DMS79 treated with DMSO at 0.1 percent for 48 hours (cell line): ENCODE measurements at regions not wholly inside any gene's neighbourhood (a gene's known extent, or its start where the extent isn't known, plus 50 kb on each side); places are given as distances from the start of the nearest gene placed in this dataset.
"Not testable (repeated sequence)": the region's sequence is repeated elsewhere in the genome, so short reads cannot be mapped to it uniquely, and the experiment has no call there.

Experiments
- DNase-seq: peaks from one replicate; lab custom pipeline; 2025; lab: John Stamatoyannopoulos, UW

- no peak for DNase-seq
Observed at GRCh38 chr6:12516070-12516469, 200.5 kb upstream of the PHACTR1 start.

- DNase-seq, result no peak
Observed at GRCh38 chr6:12522347-12522746, 194.2 kb upstream of the PHACTR1 start.

DNA sequence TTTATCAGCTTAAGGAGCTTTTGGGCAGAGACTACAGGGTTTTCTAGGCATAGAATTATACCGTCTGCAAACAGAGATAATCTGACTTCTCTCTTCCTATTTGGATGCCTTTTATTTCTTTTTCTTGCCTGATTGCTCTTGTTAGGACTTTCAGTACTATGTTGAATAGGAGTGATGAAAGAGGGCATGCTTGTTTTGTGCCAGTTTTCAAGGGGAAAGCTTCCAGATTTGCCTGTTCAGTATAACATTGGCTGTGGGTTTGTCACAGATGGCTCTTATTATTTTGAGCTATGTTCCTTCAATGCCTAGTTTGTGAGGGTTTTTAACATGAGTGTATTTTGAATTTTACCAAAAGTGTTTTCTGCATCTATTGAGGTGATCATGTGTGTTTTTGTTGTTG, 192.8 kb upstream of the PHACTR1 start:
- DNase-seq, result no peak

- DNase-seq, result no peak
Observed at GRCh38 chr6:12525276-12525675, 191.3 kb upstream of the PHACTR1 start.

DNA sequence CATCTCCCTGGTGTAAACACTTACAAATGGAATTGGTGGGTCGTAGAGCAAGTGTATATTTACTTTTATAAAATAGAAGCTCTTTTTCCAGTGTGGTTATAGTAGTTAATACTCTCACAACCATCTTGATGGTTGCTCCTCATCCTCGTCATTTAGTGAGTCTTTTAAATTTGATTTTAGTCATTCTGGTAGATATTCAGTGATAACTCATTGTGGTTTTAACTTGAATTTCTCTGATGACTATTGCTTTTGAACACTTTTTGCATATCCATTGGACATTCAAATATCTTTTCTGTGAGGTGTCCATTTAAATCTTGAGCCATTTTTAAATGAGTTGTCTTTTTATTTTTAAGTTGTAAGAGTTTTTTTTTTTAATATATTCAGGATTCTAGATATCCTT, 189.2 kb upstream of the PHACTR1 start:
- no peak for DNase-seq

DNA sequence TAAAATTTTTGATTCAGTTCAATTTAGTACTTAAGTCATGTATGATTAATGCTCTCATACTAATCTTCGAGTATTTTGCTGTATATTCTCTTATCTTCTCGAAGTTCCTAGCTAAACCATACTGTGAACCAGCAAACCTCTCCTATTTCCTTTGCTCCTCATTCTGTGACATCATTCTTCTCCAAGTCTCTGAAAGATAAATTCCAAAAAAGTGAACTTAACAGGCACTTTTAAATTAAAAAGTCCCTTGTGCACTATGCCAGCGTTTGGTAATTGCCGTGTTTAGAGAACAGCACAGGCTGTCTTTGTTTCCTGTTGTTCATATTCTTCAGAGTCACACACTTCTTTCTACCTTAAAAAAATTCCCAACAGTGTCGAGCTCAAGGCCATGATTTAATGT, 188.4 kb upstream of the PHACTR1 start:
- no peak for DNase-seq

- DNase-seq, result no peak
Observed at GRCh38 chr6:12528581-12529363, 187.8 kb upstream of the PHACTR1 start.

DNA sequence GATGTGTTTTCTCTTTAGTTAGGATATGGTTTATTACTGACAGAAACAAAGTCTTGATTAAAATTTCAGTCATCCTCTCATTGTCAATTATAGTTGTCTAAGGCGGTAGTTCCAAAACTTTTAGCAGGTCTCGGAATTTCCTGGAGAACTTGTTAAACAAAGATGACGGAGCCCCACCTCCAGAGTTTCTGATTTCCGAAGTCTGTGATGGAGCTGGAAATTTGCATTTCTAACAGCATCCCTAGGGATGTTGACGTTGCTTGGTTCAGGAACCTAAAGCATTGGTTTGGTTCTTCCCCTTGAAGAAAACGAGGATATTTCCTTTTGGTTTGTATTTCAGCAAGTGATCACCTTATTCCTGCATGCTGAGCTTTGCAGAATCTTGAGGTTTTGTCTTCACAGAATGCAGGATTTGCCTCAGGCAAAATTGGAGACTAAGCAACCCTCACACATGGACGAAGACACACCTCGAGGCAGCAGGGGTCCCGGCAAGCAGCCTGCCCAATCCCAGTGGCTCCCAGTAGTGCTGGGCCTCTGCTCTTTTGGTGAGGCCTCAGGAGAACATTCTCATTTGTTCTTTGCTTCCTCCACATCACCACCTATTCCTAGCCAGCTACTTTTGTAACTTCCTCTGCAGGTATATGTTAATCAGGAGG, 187.1 kb upstream of the PHACTR1 start:
- no peak for DNase-seq

DNA sequence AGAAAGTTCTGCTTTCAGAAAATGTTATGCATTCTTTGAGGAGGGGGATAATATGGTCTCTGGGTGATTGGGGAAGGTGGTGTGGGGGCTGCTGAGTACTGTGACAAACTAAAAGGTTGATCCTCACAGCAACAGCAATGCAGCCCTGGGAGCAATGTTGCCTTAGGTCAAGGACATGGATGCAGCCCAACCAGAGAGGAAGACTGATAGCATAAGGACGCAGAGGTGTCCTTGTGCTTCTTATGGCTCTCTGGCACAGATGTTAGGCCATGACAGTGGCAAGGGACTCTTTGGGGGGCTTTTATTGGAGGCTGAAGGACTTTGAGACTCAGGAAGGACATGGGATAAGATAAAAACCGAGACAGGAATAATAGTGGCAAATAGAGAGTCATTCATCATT, 186.2 kb upstream of the PHACTR1 start:
- DNase-seq, result no peak

- no peak for DNase-seq
Observed at GRCh38 chr6:12533586-12533985, 183.0 kb upstream of the PHACTR1 start.

GRCh38 chr6:12534069-12534853, 182.3 kb upstream of the PHACTR1 start:
- no peak for DNase-seq

DNA sequence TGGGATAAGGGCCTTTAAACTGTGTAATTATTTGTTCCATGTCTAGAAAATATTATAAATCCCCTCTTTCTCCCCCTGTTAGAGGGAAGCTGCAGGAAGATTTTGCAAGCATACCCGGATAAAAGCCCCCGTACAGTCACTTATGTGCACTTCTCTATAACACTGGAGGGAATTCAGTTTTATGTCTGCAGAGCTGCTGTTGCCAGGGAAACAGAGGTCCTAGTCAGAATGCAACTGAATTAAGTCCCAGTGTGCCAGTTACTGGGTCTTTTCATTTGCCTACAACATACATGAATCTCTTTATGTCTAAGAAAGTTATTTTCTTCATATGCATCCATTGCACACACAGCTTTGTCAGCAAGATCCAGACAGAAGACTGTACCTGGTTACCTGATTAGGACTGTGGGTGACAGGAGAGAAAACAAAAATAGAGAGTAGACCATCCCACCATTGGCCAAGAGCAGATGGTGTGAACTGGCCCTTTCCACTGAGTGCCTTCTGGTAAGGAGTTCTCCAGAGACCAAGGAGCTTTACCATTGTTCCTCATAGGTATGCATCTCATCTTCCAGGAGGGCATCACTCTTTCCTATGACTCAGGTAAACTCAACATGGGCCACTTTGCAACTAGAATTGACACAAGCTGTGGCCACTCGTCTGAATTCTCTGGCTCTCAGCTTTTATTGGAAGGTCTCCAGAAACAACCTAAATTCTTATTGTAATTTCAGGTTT, 180.8 kb upstream of the PHACTR1 start:
- no peak for DNase-seq

DNA sequence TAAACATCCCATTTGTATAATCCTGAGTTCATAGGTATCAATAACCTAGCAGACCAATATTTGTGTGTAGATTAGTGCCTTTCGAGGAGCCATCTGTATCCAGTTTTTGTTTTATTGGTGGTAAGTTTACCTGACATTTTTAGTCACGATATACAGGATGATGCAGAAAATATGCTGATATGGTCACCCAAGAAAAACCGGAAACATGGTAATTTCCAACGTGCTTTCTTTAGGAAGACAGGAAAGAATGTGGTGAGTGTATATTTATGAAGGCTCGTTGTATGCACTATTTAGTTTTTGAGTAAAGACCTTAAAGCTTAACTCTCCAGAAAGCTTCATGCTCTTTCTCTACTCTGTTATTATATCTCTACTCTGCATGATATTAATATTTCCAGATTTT, 180.2 kb upstream of the PHACTR1 start:
- DNase-seq, result no peak

DNA sequence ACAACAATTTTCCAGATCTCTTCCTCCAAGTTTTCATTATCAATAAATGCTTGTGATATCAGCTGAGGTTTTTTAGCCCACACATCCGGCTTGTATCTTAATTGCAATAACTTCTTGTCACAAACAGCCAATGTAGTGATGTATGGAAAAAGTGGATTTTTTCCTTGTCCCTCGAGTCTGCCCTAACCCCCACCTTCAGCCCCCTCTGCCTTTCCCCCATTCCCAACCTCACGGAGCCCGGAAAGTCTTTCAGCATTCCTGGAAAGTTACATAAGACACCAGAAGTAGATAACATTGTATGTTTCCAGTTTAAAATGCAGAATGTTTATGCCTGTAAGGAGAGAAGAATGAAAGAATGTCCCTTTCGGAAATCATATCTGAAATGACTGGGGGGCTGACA, 179.2 kb upstream of the PHACTR1 start:
- no peak for DNase-seq

- no peak for DNase-seq
Observed at GRCh38 chr6:12538881-12539357, 177.6 kb upstream of the PHACTR1 start.

GRCh38 chr6:12542319-12543115, 174.1 kb upstream of the PHACTR1 start:
- not testable (repeated sequence) for DNase-seq

DNA sequence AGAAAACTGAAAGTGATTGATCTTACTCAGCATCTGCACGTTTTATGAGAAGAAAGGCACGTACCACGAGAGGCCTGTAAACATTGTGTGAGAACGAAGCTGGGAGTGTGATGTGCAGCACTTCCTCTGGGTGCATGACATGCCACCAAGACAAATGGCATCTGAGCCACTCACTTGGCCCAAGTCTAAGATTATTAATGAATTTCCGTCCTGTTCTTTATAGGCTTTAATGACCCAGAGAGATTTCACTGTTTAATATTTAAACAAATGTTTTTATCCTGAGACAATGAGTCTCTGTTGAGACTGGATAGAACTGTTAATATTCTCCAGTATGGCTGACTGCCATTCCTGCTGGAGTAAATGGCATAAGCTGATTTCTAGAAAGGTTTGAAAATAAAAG, 172.6 kb upstream of the PHACTR1 start:
- no peak for DNase-seq

GRCh38 chr6:12544821-12545565, 171.6 kb upstream of the PHACTR1 start:
- no peak for DNase-seq

DNA sequence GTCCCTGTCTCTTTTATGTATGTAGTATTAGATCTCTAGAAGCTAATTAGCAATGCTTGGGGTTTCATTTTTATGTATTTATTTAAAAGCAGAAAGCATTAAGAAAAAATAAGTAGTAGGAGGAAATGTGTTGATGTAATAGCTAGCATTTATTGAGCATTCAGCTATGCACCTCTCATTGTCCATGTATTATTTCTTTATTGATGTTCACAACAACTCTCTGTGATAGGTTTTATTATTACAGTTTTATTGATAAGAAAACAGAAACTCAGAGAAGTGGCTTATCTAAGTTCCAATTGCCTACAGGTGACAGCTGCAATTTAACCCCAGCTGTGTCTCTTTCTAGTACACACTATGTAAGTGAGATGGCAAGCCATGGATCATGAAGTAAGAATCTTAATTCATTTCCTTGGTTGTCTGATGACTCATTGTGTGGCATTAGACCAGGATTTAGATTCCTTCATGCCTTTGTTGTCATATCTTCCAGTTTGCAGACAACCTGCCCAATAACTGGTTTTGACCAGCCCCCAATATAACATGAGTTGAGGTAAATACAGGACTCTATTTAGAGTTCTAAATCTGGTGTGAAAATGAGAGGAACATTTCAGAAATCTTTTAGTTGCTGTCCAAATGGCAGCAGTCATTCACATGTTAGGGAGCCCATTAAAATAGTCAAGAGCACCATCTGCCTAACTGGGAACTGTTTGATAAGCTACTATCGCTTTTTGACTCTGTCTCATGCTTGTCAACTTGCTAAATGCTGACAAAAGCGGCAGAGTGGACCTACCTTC, 170.8 kb upstream of the PHACTR1 start:
- no peak for DNase-seq
